Liver (tissue), 3 donors: ENCODE measurements at regions not wholly inside any gene's neighbourhood (a gene's known extent, or its start where the extent isn't known, plus 50 kb on each side); places are given as distances from the start of the nearest gene placed in this dataset.

ENCODE experiments used
- CTCF ChIP-seq: fragments of 150-350 bp; IDR thresholded peaks from 2 replicates; pipeline ENCODE4 v1.5.1; 2017; ENCODE audit warnings: improper control_type of control experiment, low read depth, low read length; ENCODE audit not compliant: missing input control
- GABPA ChIP-seq, 2 donors: IDR thresholded peaks in 1 of 2; conservative IDR thresholded peaks in 1 of 2; 2 replicates each; pipeline ENCODE4 v1.6.1; 2016; ENCODE audit warnings: antibody characterized with exemption in 2 of 2, mild to moderate bottlenecking in 1 of 2, moderate library complexity in 1 of 2
- HNF4G ChIP-seq: IDR thresholded peaks from 2 replicates; pipeline ENCODE4 v1.6.1; 2016; ENCODE audit warnings: antibody characterized with exemption
- MAX ChIP-seq: IDR thresholded peaks from 2 replicates; pipeline ENCODE4 v1.6.1; 2016; ENCODE audit warnings: antibody characterized with exemption
- NR2F2 ChIP-seq: IDR thresholded peaks from 2 replicates; pipeline ENCODE4 v1.6.1; 2016; ENCODE audit warnings: antibody characterized with exemption
- RAD21 ChIP-seq, 2 donors: IDR thresholded peaks; 2 replicates each; pipeline ENCODE4 v1.6.1; 2016; ENCODE audit warnings: antibody characterized with exemption in 2 of 2, mild to moderate bottlenecking in 2 of 2
- SP1 ChIP-seq: IDR thresholded peaks from 2 replicates; pipeline ENCODE4 v1.6.1; 2018; ENCODE audit warnings: antibody characterized with exemption, mild to moderate bottlenecking
- YY1 ChIP-seq: IDR thresholded peaks from 2 replicates; pipeline ENCODE4 v1.6.1; 2016; ENCODE audit warnings: antibody characterized with exemption, mild to moderate bottlenecking
- donor health status: healthy.
- donor health status: healthy.

DNA sequence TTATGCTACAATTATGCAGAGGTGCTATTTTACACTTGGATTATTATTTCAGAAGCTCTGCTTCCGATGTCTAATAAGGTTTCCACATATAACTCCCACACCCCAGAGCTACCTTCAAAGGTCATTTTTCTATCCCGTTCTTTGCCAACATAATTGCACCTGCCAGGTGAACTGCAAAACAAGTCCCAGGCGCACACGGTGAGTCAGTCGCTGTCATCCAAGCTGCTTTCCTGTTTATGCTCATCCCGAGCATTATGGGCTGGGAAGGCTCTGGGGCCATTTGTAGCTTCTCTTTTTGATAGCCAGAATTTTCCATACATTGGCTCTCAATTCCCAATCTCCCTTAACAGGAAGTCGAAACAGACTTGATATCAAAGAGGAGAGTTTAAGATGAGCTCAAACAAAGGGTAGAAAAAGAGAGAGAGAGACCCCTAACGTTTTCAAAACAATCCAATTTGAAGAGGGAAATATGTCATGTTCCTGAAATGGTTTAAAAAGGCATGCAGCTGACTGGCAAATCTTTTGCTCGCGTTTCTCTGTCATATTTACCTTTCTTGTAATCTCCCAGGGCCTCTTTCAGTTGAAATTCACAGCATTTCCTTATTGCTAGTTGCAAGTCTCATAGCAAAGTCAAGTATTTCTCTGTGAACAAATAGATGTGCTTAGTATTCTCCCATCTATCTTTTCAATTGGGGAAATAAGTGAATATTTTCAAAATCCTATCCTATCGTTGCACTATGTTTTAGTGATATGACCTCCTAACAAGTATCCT is 815.9 kb downstream of the KCNA4 start:
- no peak for TF ChIP-seq GABPA (IDR thresholded peaks at IDR 0.05 in 1 of 2, conservative IDR thresholded peaks at IDR 0.05 in 1 of 2)
- no peak for TF ChIP-seq CTCF
- no peak for TF ChIP-seq SP1
- TF ChIP-seq HNF4G, result no peak
- no peak for TF ChIP-seq YY1
- TF ChIP-seq NR2F2, result no peak
- TF ChIP-seq RAD21 (IDR thresholded peaks at IDR 0.05), result no peak
- TF ChIP-seq MAX, result no peak
